ENCODE measurements at regions not wholly inside any gene's neighbourhood (a gene's known extent, or its start where the extent isn't known, plus 50 kb on each side); places are given as distances from the start of the nearest gene placed in this dataset.

- TF ChIP-seq, protein P1, sequence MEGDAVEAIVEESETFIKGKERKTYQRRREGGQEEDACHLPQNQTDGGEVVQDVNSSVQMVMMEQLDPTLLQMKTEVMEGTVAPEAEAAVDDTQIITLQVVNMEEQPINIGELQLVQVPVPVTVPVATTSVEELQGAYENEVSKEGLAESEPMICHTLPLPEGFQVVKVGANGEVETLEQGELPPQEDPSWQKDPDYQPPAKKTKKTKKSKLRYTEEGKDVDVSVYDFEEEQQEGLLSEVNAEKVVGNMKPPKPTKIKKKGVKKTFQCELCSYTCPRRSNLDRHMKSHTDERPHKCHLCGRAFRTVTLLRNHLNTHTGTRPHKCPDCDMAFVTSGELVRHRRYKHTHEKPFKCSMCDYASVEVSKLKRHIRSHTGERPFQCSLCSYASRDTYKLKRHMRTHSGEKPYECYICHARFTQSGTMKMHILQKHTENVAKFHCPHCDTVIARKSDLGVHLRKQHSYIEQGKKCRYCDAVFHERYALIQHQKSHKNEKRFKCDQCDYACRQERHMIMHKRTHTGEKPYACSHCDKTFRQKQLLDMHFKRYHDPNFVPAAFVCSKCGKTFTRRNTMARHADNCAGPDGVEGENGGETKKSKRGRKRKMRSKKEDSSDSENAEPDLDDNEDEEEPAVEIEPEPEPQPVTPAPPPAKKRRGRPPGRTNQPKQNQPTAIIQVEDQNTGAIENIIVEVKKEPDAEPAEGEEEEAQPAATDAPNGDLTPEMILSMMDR (IDR thresholded peaks at IDR 0.05 in 4 of 5, conservative IDR thresholded peaks at IDR 0.05 in 1 of 5): no peak
- TF ChIP-seq POLR2A (IDR thresholded peaks at IDR 0.05): no peak
Observed at GRCh38 chr5:125720348-125720685, 702.9 kb upstream of the GRAMD2B start.

Data from gastrocnemius medialis (tissue), 4 donors.